Ishikawa (cell line): ENCODE measurements at regions not wholly inside any gene's neighbourhood (a gene's known extent, or its start where the extent isn't known, plus 50 kb on each side); places are given as distances from the start of the nearest gene placed in this dataset.

Experiments used
- CEBPB ChIP-seq: IDR thresholded peaks from 2 replicates; pipeline ENCODE4 v1.6.1; 2012
- EP300 ChIP-seq: IDR thresholded peaks from 2 replicates; pipeline ENCODE4 v1.6.1; 2012; ENCODE audit warnings: borderline replicate concordance
- TF ChIP-seq, protein P1 (sequence below): IDR thresholded peaks from 2 replicates; pipeline ENCODE4 v1.6.1; 2012; ENCODE audit warnings: low read depth, mild to moderate bottlenecking

DNA sequence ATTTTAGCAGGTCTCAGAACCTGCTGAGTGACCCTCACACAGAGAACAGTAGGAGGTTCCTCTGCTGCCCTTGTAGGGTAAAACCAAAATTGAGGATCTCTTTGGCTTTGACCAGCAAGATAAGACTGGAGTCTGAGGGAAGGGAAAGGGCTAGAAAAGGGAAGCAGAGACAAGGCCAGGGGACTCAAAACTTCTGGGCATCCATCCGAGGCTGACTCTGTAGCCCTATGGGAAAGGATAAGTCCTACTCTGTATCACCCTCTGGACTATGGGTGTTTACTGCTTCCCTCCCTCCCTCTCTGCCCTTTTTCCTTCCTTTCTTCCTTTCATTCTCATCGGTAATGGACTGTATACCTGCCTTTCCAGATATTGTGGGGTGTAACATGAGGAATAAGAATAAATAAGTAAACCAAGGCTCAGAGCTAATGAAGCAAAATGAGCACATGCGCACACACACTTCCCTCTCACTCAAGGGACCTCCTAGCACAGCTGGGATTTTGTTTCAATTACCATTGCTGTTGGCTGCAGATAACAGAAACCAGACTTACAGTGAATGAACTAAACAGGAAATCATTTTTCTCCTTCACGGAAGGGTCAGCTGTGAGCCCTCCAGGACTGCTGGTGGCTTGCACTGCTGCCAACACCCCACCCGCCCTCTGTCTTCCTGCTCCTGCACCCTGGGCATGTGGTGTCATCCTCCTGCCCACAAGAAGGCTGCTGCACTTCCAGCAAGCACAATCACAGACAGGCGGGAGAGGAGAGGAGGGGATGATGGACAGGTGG is 404.4 kb upstream of the CCDC196 start:
- TF ChIP-seq EP300: no peak
- TF ChIP-seq, protein P1, sequence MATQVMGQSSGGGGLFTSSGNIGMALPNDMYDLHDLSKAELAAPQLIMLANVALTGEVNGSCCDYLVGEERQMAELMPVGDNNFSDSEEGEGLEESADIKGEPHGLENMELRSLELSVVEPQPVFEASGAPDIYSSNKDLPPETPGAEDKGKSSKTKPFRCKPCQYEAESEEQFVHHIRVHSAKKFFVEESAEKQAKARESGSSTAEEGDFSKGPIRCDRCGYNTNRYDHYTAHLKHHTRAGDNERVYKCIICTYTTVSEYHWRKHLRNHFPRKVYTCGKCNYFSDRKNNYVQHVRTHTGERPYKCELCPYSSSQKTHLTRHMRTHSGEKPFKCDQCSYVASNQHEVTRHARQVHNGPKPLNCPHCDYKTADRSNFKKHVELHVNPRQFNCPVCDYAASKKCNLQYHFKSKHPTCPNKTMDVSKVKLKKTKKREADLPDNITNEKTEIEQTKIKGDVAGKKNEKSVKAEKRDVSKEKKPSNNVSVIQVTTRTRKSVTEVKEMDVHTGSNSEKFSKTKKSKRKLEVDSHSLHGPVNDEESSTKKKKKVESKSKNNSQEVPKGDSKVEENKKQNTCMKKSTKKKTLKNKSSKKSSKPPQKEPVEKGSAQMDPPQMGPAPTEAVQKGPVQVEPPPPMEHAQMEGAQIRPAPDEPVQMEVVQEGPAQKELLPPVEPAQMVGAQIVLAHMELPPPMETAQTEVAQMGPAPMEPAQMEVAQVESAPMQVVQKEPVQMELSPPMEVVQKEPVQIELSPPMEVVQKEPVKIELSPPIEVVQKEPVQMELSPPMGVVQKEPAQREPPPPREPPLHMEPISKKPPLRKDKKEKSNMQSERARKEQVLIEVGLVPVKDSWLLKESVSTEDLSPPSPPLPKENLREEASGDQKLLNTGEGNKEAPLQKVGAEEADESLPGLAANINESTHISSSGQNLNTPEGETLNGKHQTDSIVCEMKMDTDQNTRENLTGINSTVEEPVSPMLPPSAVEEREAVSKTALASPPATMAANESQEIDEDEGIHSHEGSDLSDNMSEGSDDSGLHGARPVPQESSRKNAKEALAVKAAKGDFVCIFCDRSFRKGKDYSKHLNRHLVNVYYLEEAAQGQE: no peak
- TF ChIP-seq CEBPB: no peak
